GM12875 (cell line): ENCODE measurements at regions not wholly inside any gene's neighbourhood (a gene's known extent, or its start where the extent isn't known, plus 50 kb on each side); places are given as distances from the start of the nearest gene placed in this dataset.

Experiments
- H3K4me3 ChIP-seq: one replicate; pipeline ENCODE4 v1.5.1; 2011; ENCODE audit warnings: low read depth, low read length, control low read depth
- CTCF ChIP-seq: IDR thresholded peaks from 2 replicates; pipeline ENCODE4 v1.5.1; 2011; ENCODE audit warnings: low read depth, mild to moderate bottlenecking, control low read depth, inconsistent platforms, low read length, moderate library complexity, borderline replicate concordance; ENCODE audit not compliant: insufficient read depth

GRCh38 chr7:88452646-88453045, 146.0 kb upstream of the STEAP4 start:
- no peak overlapping the region for H3K4me3 ChIP-seq
- TF ChIP-seq CTCF: no peak

GRCh38 chr7:88450874-88451273, 144.2 kb upstream of the STEAP4 start:
- no peak overlapping the region for H3K4me3 ChIP-seq
- TF ChIP-seq CTCF: no peak

- no peak for TF ChIP-seq CTCF
- H3K4me3 ChIP-seq: no peak overlapping the region
Measured at GRCh38 chr7:88449410-88449809, 142.7 kb upstream of the STEAP4 start.

GRCh38 chr7:88442413-88442812, 135.7 kb upstream of the STEAP4 start:
- no peak overlapping the region for H3K4me3 ChIP-seq
- no peak for TF ChIP-seq CTCF

- no peak overlapping the region for H3K4me3 ChIP-seq
- TF ChIP-seq CTCF: no peak
Measured at GRCh38 chr7:88437132-88437531, 130.4 kb upstream of the STEAP4 start.

- TF ChIP-seq CTCF: no peak
- no peak overlapping the region for H3K4me3 ChIP-seq
Measured at GRCh38 chr7:88432301-88432700, 125.6 kb upstream of the STEAP4 start.

GRCh38 chr7:88431882-88432281, 125.2 kb upstream of the STEAP4 start:
- no peak overlapping the region for H3K4me3 ChIP-seq
- TF ChIP-seq CTCF: no peak
